ENCODE measurements at regions not wholly inside any gene's neighbourhood (a gene's known extent, or its start where the extent isn't known, plus 50 kb on each side); places are given as distances from the start of the nearest gene placed in this dataset.

- H3K36me3 Mint-ChIP-seq = no peaks in the 10 kb centered on the region
- ATAC-seq (no peak), DNase-seq (no peak)
Measured at GRCh38 chr20:57892471-57892870, 182.7 kb upstream of the PMEPA1 start.

GRCh38 chr20:57891014-57891413, 181.2 kb upstream of the PMEPA1 start:
- Mint-ChIP-seq H3K4me1 (no peaks in the 10 kb centered on the region), H3K27me3 (peaks cover 3 to 30% (median 10%) of the 10 kb centered on the region in 5 donors), H3K27ac (no peak overlapping the region), H3K9me3 (peaks cover 0 to 18% (median 2%) of the 10 kb centered on the region in 9 donors), H3K4me3 (no peak overlapping the region), H3K36me3 (no peaks in the 10 kb centered on the region)
- POLR2A ChIA-PET = no interaction called here
- DNase-seq (no peak), ATAC-seq (no peak)

More at GRCh38 chr20:57892471-57892870, 182.7 kb upstream of the PMEPA1 start:
- POLR2A ChIA-PET = no interaction called here
- H3K9me3 Mint-ChIP-seq = peaks cover 0 to 12% (median 2%) of the 10 kb centered on the region in 9 donors
- H3K4me1 Mint-ChIP-seq = peaks cover 0 to 2% (median 0%) of the 10 kb centered on the region in 4 donors
- no peak overlapping the region for H3K4me3 Mint-ChIP-seq
- no peak overlapping the region for H3K27ac Mint-ChIP-seq
- H3K27me3 Mint-ChIP-seq = peaks cover 3 to 30% (median 10%) of the 10 kb centered on the region in 5 donors

- peaks cover 3 to 30% (median 10%) of the 10 kb centered on the region in 5 donors for H3K27me3 Mint-ChIP-seq
- H3K27ac Mint-ChIP-seq = no peak overlapping the region
- no peaks in the 10 kb centered on the region for H3K4me1 Mint-ChIP-seq
- no peak overlapping the region for H3K4me3 Mint-ChIP-seq
- DNase-seq = no peak
- no peak for ATAC-seq
- H3K9me3 Mint-ChIP-seq = peaks cover 0 to 18% (median 2%) of the 10 kb centered on the region in 9 donors
- H3K36me3 Mint-ChIP-seq = no peaks in the 10 kb centered on the region
- POLR2A ChIA-PET = no interaction called here
Measured at GRCh38 chr20:57890202-57890800, 180.5 kb upstream of the PMEPA1 start.

- Mint-ChIP-seq H3K27me3 (peaks cover 0 to 23% (median 8%) of the 10 kb centered on the region in 5 donors), H3K4me3 (no peak overlapping the region), H3K27ac (no peak overlapping the region), H3K4me1 (no peaks in the 10 kb centered on the region), H3K9me3 (peaks cover 0 to 18% (median 2%) of the 10 kb centered on the region in 9 donors), H3K36me3 (no peaks in the 10 kb centered on the region)
- no peak for DNase-seq
- POLR2A ChIA-PET = interaction anchor here (1.4 kb wide), 1 partner anchor 9 kb away, joined by 3 read pairs; no protein-coding TSS in a partner anchor
- no peak for ATAC-seq
Measured at GRCh38 chr20:57888591-57888990, 178.8 kb upstream of the PMEPA1 start.

GRCh38 chr20:57884956-57885355, 175.1 kb upstream of the PMEPA1 start:
- no peak for DNase-seq
- Mint-ChIP-seq H3K4me3 (no peak overlapping the region), H3K4me1 (no peaks in the 10 kb centered on the region), H3K27me3 (peaks cover 0 to 11% (median 0%) of the 10 kb centered on the region in 5 donors), H3K36me3 (no peaks in the 10 kb centered on the region), H3K9me3 (peaks cover 0 to 18% (median 2%) of the 10 kb centered on the region in 9 donors), H3K27ac (no peak overlapping the region)
- no peak for ATAC-seq
- POLR2A ChIA-PET = no interaction called here

- peaks cover 0 to 18% (median 2%) of the 10 kb centered on the region in 9 donors for H3K9me3 Mint-ChIP-seq
- ATAC-seq (no peak), DNase-seq (no peak)
- no peaks in the 10 kb centered on the region for H3K4me1 Mint-ChIP-seq
- H3K36me3 Mint-ChIP-seq = no peaks in the 10 kb centered on the region
- H3K4me3 Mint-ChIP-seq = no peak overlapping the region
- POLR2A ChIA-PET = no interaction called here
- H3K27me3 Mint-ChIP-seq = peaks cover 0 to 7% (median 0%) of the 10 kb centered on the region in 5 donors
- no peak overlapping the region for H3K27ac Mint-ChIP-seq
Measured at GRCh38 chr20:57883761-57884160, 173.9 kb upstream of the PMEPA1 start.

GRCh38 chr20:57883224-57883623, 173.4 kb upstream of the PMEPA1 start:
- no peaks in the 10 kb centered on the region for H3K4me1 Mint-ChIP-seq
- POLR2A ChIA-PET = no interaction called here

GRCh38 chr20:57882451-57883161, 172.8 kb upstream of the PMEPA1 start:
- H3K4me3 Mint-ChIP-seq = no peak overlapping the region
- H3K27me3 Mint-ChIP-seq = peaks cover 0 to 5% (median 0%) of the 10 kb centered on the region in 5 donors
- H3K9me3 Mint-ChIP-seq = peaks cover 0 to 10% (median 1%) of the 10 kb centered on the region in 9 donors
- no peaks in the 10 kb centered on the region for H3K36me3 Mint-ChIP-seq
- no peak overlapping the region for H3K27ac Mint-ChIP-seq
- POLR2A ChIA-PET = no interaction called here
- ATAC-seq (no peak), DNase-seq (no peak)
- H3K4me1 Mint-ChIP-seq = no peaks in the 10 kb centered on the region

More at GRCh38 chr20:57883224-57883623, 173.4 kb upstream of the PMEPA1 start:
- Mint-ChIP-seq H3K36me3 (no peaks in the 10 kb centered on the region), H3K27me3 (peaks cover 0 to 6% (median 0%) of the 10 kb centered on the region in 5 donors), H3K9me3 (peaks cover 0 to 16% (median 1%) of the 10 kb centered on the region in 9 donors), H3K27ac (no peak overlapping the region), H3K4me3 (no peak overlapping the region)
- ATAC-seq (no peak), DNase-seq (no peak)

- Mint-ChIP-seq H3K36me3 (no peaks in the 10 kb centered on the region), H3K9me3 (peaks cover 0 to 1% (median 0%) of the 10 kb centered on the region in 9 donors), H3K27me3 (peaks cover 0 to 5% (median 0%) of the 10 kb centered on the region in 5 donors), H3K27ac (no peak overlapping the region), H3K4me1 (no peaks in the 10 kb centered on the region), H3K4me3 (no peak overlapping the region)
- ATAC-seq (no peak), DNase-seq (no peak)
- POLR2A ChIA-PET = no interaction called here
Measured at GRCh38 chr20:57881466-57882385, 171.9 kb upstream of the PMEPA1 start.

GRCh38 chr20:57880571-57880892, 170.7 kb upstream of the PMEPA1 start:
- peaks cover 0 to 5% (median 0%) of the 10 kb centered on the region in 5 donors for H3K27me3 Mint-ChIP-seq
- H3K9me3 Mint-ChIP-seq = no peaks in the 10 kb centered on the region
- ATAC-seq (no peak), DNase-seq (no peak)
- no peak overlapping the region for H3K27ac Mint-ChIP-seq
- POLR2A ChIA-PET = no interaction called here
- no peak overlapping the region for H3K4me3 Mint-ChIP-seq
- H3K36me3 Mint-ChIP-seq = no peaks in the 10 kb centered on the region
- H3K4me1 Mint-ChIP-seq = no peaks in the 10 kb centered on the region

GRCh38 chr20:57879779-57880570, 170.2 kb upstream of the PMEPA1 start:
- H3K27me3 Mint-ChIP-seq = peaks cover 0 to 5% (median 0%) of the 10 kb centered on the region in 5 donors
- H3K9me3 Mint-ChIP-seq = no peaks in the 10 kb centered on the region
- DNase-seq = no peak
- POLR2A ChIA-PET = no interaction called here
- H3K4me1 Mint-ChIP-seq = no peaks in the 10 kb centered on the region
- H3K4me3 Mint-ChIP-seq = no peak overlapping the region
- no peaks in the 10 kb centered on the region for H3K36me3 Mint-ChIP-seq
- no peak overlapping the region for H3K27ac Mint-ChIP-seq
- ATAC-seq = no peak

- DNase-seq = no peak
- no peak overlapping the region for H3K4me3 Mint-ChIP-seq
- H3K27me3 Mint-ChIP-seq = peaks cover 0 to 5% (median 0%) of the 10 kb centered on the region in 5 donors
- no peak for ATAC-seq
- no peaks in the 10 kb centered on the region for H3K36me3 Mint-ChIP-seq
- POLR2A ChIA-PET = no interaction called here
- H3K9me3 Mint-ChIP-seq = no peaks in the 10 kb centered on the region
- no peaks in the 10 kb centered on the region for H3K4me1 Mint-ChIP-seq
- peak overlapping the region in 1 of 10 donors; percentile 89 for H3K27ac Mint-ChIP-seq
Measured at GRCh38 chr20:57879437-57879778, 169.6 kb upstream of the PMEPA1 start.
